NCI-H2029 treated with DMSO at 0.1 percent for 48 hours (cell line): ENCODE measurements at regions not wholly inside any gene's neighbourhood (a gene's known extent, or its start where the extent isn't known, plus 50 kb on each side); places are given as distances from the start of the nearest gene placed in this dataset.

Source experiments
- DNase-seq: peaks from one replicate; lab custom pipeline; 2025; lab: John Stamatoyannopoulos, UW

GRCh38 chr1:29896300-29896699 is 660.0 kb downstream of the PTPRU start:
- DNase-seq = no peak

GRCh38 chr1:29895201-29895600 is 658.9 kb downstream of the PTPRU start:
- DNase-seq = no peak

- DNase-seq = no peak
Measured at GRCh38 chr1:29894311-29894710, 658.0 kb downstream of the PTPRU start.

- DNase-seq = no peak
Measured at GRCh38 chr1:29893806-29894205, 657.5 kb downstream of the PTPRU start.

- no peak for DNase-seq
Measured at GRCh38 chr1:29893046-29893723, 656.9 kb downstream of the PTPRU start.

GRCh38 chr1:29892247-29892646 is 655.9 kb downstream of the PTPRU start:
- no peak for DNase-seq

- no peak for DNase-seq
Measured at GRCh38 chr1:29890201-29890959, 654.1 kb downstream of the PTPRU start.

GRCh38 chr1:29889776-29890175 is 653.5 kb downstream of the PTPRU start:
- DNase-seq = no peak

GRCh38 chr1:29884740-29885139 is 648.4 kb downstream of the PTPRU start:
- DNase-seq = no peak

- no peak for DNase-seq
Measured at GRCh38 chr1:29883986-29884385, 647.7 kb downstream of the PTPRU start.

GRCh38 chr1:29883411-29883832 is 647.1 kb downstream of the PTPRU start:
- no peak for DNase-seq

- no peak for DNase-seq
Measured at GRCh38 chr1:29880556-29880955, 644.2 kb downstream of the PTPRU start.

GRCh38 chr1:29879217-29879616 is 642.9 kb downstream of the PTPRU start:
- no peak for DNase-seq

GRCh38 chr1:29878501-29878900 is 642.2 kb downstream of the PTPRU start:
- DNase-seq = peak; percentile 90

- DNase-seq = no peak
Measured at GRCh38 chr1:29876902-29877301, 640.6 kb downstream of the PTPRU start.

GRCh38 chr1:29876441-29876840 is 640.1 kb downstream of the PTPRU start:
- DNase-seq = no peak

GRCh38 chr1:29875557-29876028 is 639.3 kb downstream of the PTPRU start:
- DNase-seq = peak; percentile 93

- no peak for DNase-seq
Measured at GRCh38 chr1:29870621-29871020, 634.3 kb downstream of the PTPRU start.

GRCh38 chr1:29869802-29870201 is 633.5 kb downstream of the PTPRU start:
- no peak for DNase-seq

GRCh38 chr1:29868944-29869343 is 632.6 kb downstream of the PTPRU start:
- no peak for DNase-seq

- no peak for DNase-seq
Measured at GRCh38 chr1:29868096-29868495, 631.8 kb downstream of the PTPRU start.

GRCh38 chr1:29865051-29865450 is 628.7 kb downstream of the PTPRU start:
- no peak for DNase-seq

GRCh38 chr1:29864431-29865022 is 628.2 kb downstream of the PTPRU start:
- no peak for DNase-seq
